GM12878 (cell line): ENCODE measurements at regions not wholly inside any gene's neighbourhood (a gene's known extent, or its start where the extent isn't known, plus 50 kb on each side); places are given as distances from the start of the nearest gene placed in this dataset.

Experiments
- ATAC-seq: fragments of 200-7000 bp; cut with Tn5 transposase; 3 replicates; pipeline ENCODE4 v1.9.1; 2020; ENCODE audit warnings: mild to moderate bottlenecking, moderate library complexity
- BruUV-seq: library from RNA; stranded (reverse); fragments of 400-500 nt; replicated peaks from 2 replicates; lab custom pipeline; 2021; lab: Mats Ljungman, UMichigan
- CTCF ChIA-PET: fragments of 300-600 bp; sonication (Branson Sonifier 250); formaldehyde crosslinking; extraction: SDS; loops from one replicate; lab custom pipeline; 2021; ENCODE audit warnings: inconsistent platforms; lab: Yijun Ruan, JAX
- POLR2A ChIA-PET: fragments of 350-600 bp; formaldehyde crosslinking; extraction: SDS; loops from one replicate; lab custom pipeline; 2021; ENCODE audit warnings: inconsistent platforms; lab: Charles Lee
- RAD21 ChIA-PET: fragments of 300-600 bp; sonication (Branson Sonifier 250); formaldehyde crosslinking; loops from one replicate; lab custom pipeline; 2023; ENCODE audit warnings: antibody characterized with exemption; ENCODE audit not compliant: unreplicated experiment; lab: Charles Lee
- SMC1A ChIA-PET: fragments of 300-600 bp; sonication (Branson Sonifier 250); formaldehyde crosslinking; loops from one replicate; lab custom pipeline; 2023; ENCODE audit not compliant: unreplicated experiment, uncharacterized antibody; lab: Charles Lee
- DNase-seq: peaks from one replicate; pipeline ENCODE4 v3.0.0-alpha.2; 2011; ENCODE audit warnings: low read depth, low spot score
- FAIRE-seq: peaks from 3 replicates; lab custom pipeline; 2011; peaks lifted over from hg19 to GRCh38; lab: Jason Lieb, UNC
- H2AFZ ChIP-seq: 2 replicates; pipeline ENCODE4 v1.6.0; 2011; ENCODE audit warnings: low read depth, low read length, control low read depth; ENCODE audit not compliant: control insufficient read depth
- H3K27ac ChIP-seq: 2 replicates; pipeline ENCODE4 v1.5.1; 2011; ENCODE audit warnings: control low read depth; ENCODE audit not compliant: control insufficient read depth, insufficient read depth
- H3K27me3 ChIP-seq, 2 experiments: replicated peaks in 1 of 2; 2 replicates each; pipeline versions ENCODE4 v1.6.0 to v1.6.1; 2011; ENCODE audit warnings: low read length in 1 of 2; ENCODE audit not compliant: control insufficient read depth in 2 of 2, insufficient read depth in 2 of 2
- H3K36me3 ChIP-seq, 2 experiments: 2 replicates each; pipeline ENCODE4 v1.5.1; 2011; ENCODE audit warnings: low read length in 1 of 2; ENCODE audit not compliant: control insufficient read depth in 2 of 2, insufficient read depth in 2 of 2
- H3K4me1 ChIP-seq: 2 replicates; pipeline ENCODE4 v1.6.1; 2011; ENCODE audit warnings: mild to moderate bottlenecking, low read length, moderate library complexity, mixed read lengths; ENCODE audit not compliant: control insufficient read depth, insufficient read depth
- H3K4me2 ChIP-seq: 2 replicates; pipeline ENCODE4 v1.6.0; 2011; ENCODE audit warnings: control low read depth; ENCODE audit not compliant: control insufficient read depth, insufficient read depth
- H3K4me3 ChIP-seq: fragments of 200-600 bp; sonication (generic); 2 replicates; pipeline ENCODE4 v1.5.1; 2016
- H3K79me2 ChIP-seq: 2 replicates; pipeline ENCODE4 v1.6.0; 2011; ENCODE audit warnings: low read length; ENCODE audit not compliant: control insufficient read depth, insufficient read depth
- H3K9ac ChIP-seq: 2 replicates; pipeline ENCODE4 v1.8.0; 2011; ENCODE audit warnings: low read length, control low read depth, mixed read lengths; ENCODE audit not compliant: control insufficient read depth, insufficient read depth
- H3K9me3 ChIP-seq: replicated peaks from 3 replicates; pipeline ENCODE4 v1.5.1; 2011; ENCODE audit warnings: mild to moderate bottlenecking, low read length; ENCODE audit not compliant: control insufficient read depth, insufficient read depth
- H4K20me1 ChIP-seq: 2 replicates; pipeline ENCODE4 v1.6.0; 2011; ENCODE audit not compliant: control insufficient read depth, insufficient read depth
- BMI1 ChIP-seq: fragments of 450-650 bp; IDR thresholded peaks from 2 replicates; pipeline ENCODE4 v1.6.1; 2016; ENCODE audit warnings: mild to moderate bottlenecking, moderate library complexity, borderline replicate concordance
- CREM ChIP-seq: IDR thresholded peaks from 2 replicates; pipeline ENCODE4 v1.6.1; 2014; ENCODE audit warnings: antibody characterized with exemption, low read depth
- FOS ChIP-seq: IDR thresholded peaks from 3 replicates; pipeline ENCODE4 v1.6.1; 2011; ENCODE audit warnings: borderline replicate concordance; ENCODE audit not compliant: insufficient read length; ENCODE audit errors: extremely low read depth
- HDGF ChIP-seq: fragments of 450-650 bp; IDR thresholded peaks from 2 replicates; pipeline ENCODE4 v1.6.1; 2016; ENCODE audit warnings: antibody characterized with exemption
- IKZF2 ChIP-seq, 2 experiments: fragments of 450-650 bp; IDR thresholded peaks; 2 replicates each; pipeline ENCODE4 v1.6.1; 2017; ENCODE audit warnings: mild to moderate bottlenecking in 2 of 2, moderate library complexity in 2 of 2
- LARP7 ChIP-seq: fragments of 450-650 bp; IDR thresholded peaks from 2 replicates; pipeline ENCODE4 v1.6.1; 2017; ENCODE audit warnings: mild to moderate bottlenecking
- MTA3 ChIP-seq: IDR thresholded peaks from 2 replicates; pipeline ENCODE4 v1.6.1; 2012; ENCODE audit warnings: low read length, inconsistent platforms, borderline replicate concordance
- MYB ChIP-seq: fragments of 150-350 bp; IDR thresholded peaks from 2 replicates; pipeline ENCODE4 v1.6.1; 2014; ENCODE audit warnings: mild to moderate bottlenecking, low read depth, low read length, borderline replicate concordance
- RCOR1 ChIP-seq: conservative IDR thresholded peaks from 2 replicates; pipeline ENCODE4 v1.6.1; 2012; ENCODE audit warnings: low read depth, low read length, improper control_type of control experiment
- RFX5 ChIP-seq: IDR thresholded peaks from 2 replicates; pipeline ENCODE4 v1.6.1; 2011; ENCODE audit warnings: low read depth, low read length, improper control_type of control experiment
- SMC3 ChIP-seq: IDR thresholded peaks from 2 replicates; pipeline ENCODE4 v1.6.1; 2011; ENCODE audit warnings: low read length, improper control_type of control experiment, borderline replicate concordance
- SUPT20H ChIP-seq: IDR thresholded peaks from 2 replicates; pipeline ENCODE4 v1.6.1; 2011; ENCODE audit warnings: low read depth, mild to moderate bottlenecking, low read length, moderate library complexity, borderline replicate concordance; ENCODE audit not compliant: control insufficient read depth
- TCF7 ChIP-seq: IDR thresholded peaks from 2 replicates; pipeline ENCODE4 v1.6.1; 2014; ENCODE audit warnings: antibody characterized with exemption, borderline replicate concordance
- WRNIP1 ChIP-seq: IDR thresholded peaks from 2 replicates; pipeline ENCODE4 v1.6.1; 2011; ENCODE audit warnings: low read depth, low read length, improper control_type of control experiment, borderline replicate concordance
- YY1 ChIP-seq: IDR thresholded peaks from 2 replicates; pipeline ENCODE4 v1.6.1; 2011; ENCODE audit warnings: low read depth, mild to moderate bottlenecking, low read length
- ZBED1 ChIP-seq: IDR thresholded peaks from 2 replicates; pipeline ENCODE4 v1.6.1; 2016; ENCODE audit warnings: borderline replicate concordance
- ZBTB33 ChIP-seq: fragments of 450-650 bp; IDR thresholded peaks from 2 replicates; pipeline ENCODE4 v1.6.1; 2017; ENCODE audit warnings: mild to moderate bottlenecking
- ZNF207 ChIP-seq: fragments of 450-650 bp; IDR thresholded peaks from 2 replicates; pipeline ENCODE4 v1.6.1; 2014; ENCODE audit warnings: antibody characterized with exemption, mild to moderate bottlenecking, borderline replicate concordance
- ZNF217 ChIP-seq: fragments of 450-650 bp; IDR thresholded peaks from 2 replicates; pipeline ENCODE4 v1.6.1; 2017; ENCODE audit warnings: antibody characterized with exemption, mild to moderate bottlenecking
- WGBS: methylation state at CpG from one replicate; pipeline ENCODE4 v1.1.6; 2016; ENCODE audit warnings: low lambda C conversion rate; ENCODE audit not compliant: insufficient replicate concordance, insufficient coverage; ENCODE audit errors: missing lambda C conversion rate; 5-methylcytosine and 5-hydroxymethylcytosine counted together
- in situ Hi-C: fragments of 300-500 bp; cut with MboI; formaldehyde crosslinking; loops from 9 replicates; pipeline ENCODE4 v1.14.3; 2018; ENCODE audit warnings: mixed read lengths
- intact Hi-C: fragments of 100-400 bp; cut with micrococcal nuclease; formaldehyde crosslinking; loops from one replicate; pipeline ENCODE4 v1.14.2; 2022; ENCODE audit not compliant: unreplicated experiment

- no peak for TF ChIP-seq SMC3
- TF ChIP-seq LARP7 = no peak
- no peak for TF ChIP-seq CREM
- TF ChIP-seq ZNF207 = no peak
- no peak for TF ChIP-seq MTA3
- TF ChIP-seq HDGF = no peak
- no peak for TF ChIP-seq SUPT20H
- no peak for TF ChIP-seq BMI1
- TF ChIP-seq RCOR1 = no peak
- H3K79me2 ChIP-seq = no peaks in the 10 kb centered on the region
- no TSS peak for BruUV-seq
- H3K9me3 ChIP-seq = no peaks in the 10 kb centered on the region
- no peaks in the 10 kb centered on the region for H3K27me3 ChIP-seq
- 38% methylated on average over 2 of the region's 2 CpGs for WGBS
- no peaks in the 10 kb centered on the region for H4K20me1 ChIP-seq
- in situ Hi-C loops (no loop called here), intact Hi-C loops (no loop called here)
- POLR2A ChIA-PET = no interaction called here
- no peaks in the 10 kb centered on the region for H3K36me3 ChIP-seq
- H3K4me3 ChIP-seq = no peak overlapping the region
- H3K4me1 ChIP-seq = no peaks in the 10 kb centered on the region
- RAD21 ChIA-PET = no interaction called here
- H3K9ac ChIP-seq = no peak overlapping the region
- SMC1A ChIA-PET = no interaction called here
- H3K27ac ChIP-seq = no peak overlapping the region
- ATAC-seq (no peak), DNase-seq (no peak), FAIRE-seq (no peak)
- no peak overlapping the region for H3K4me2 ChIP-seq
- CTCF ChIA-PET = interaction anchor here (0.8 kb wide), 1 partner anchor 578 kb away, joined by 3 read pairs; no protein-coding TSS in a partner anchor
- no peak overlapping the region for H2AFZ ChIP-seq
Observed at GRCh38 chr13:107736731-107737130, 478.6 kb downstream of the LIG4 start.

GRCh38 chr13:107736170-107736569, 479.2 kb downstream of the LIG4 start:
- H3K9ac ChIP-seq = no peak overlapping the region
- ChIA-PET SMC1A (no interaction called here), POLR2A (no interaction called here), RAD21 (no interaction called here), CTCF (no interaction called here)
- no peaks in the 10 kb centered on the region for H3K27me3 ChIP-seq
- ATAC-seq (no peak), FAIRE-seq (no peak), DNase-seq (no peak)
- no TSS peak for BruUV-seq
- H3K4me1 ChIP-seq = no peaks in the 10 kb centered on the region
- H3K36me3 ChIP-seq = no peaks in the 10 kb centered on the region
- H2AFZ ChIP-seq = no peak overlapping the region
- no peak overlapping the region for H3K4me3 ChIP-seq
- H3K9me3 ChIP-seq = no peaks in the 10 kb centered on the region
- no peaks in the 10 kb centered on the region for H4K20me1 ChIP-seq
- no peaks in the 10 kb centered on the region for H3K79me2 ChIP-seq
- intact Hi-C loops = no loop called here
- 59% methylated on average over 11 of the region's 11 CpGs for WGBS
- no peak overlapping the region for H3K4me2 ChIP-seq
- in situ Hi-C loops = no loop called here
- H3K27ac ChIP-seq = no peak overlapping the region
- TF ChIP-seq FOS (no peak), BMI1 (no peak), RFX5 (no peak), CREM (no peak), ZBTB33 (no peak), MYB (no peak), ZBED1 (no peak), TCF7 (no peak), YY1 (no peak), WRNIP1 (no peak), ZNF217 (no peak), IKZF2 (IDR thresholded peaks at IDR 0.05) (no peak)
